ENCODE measurements at regions not wholly inside any gene's neighbourhood (a gene's known extent, or its start where the extent isn't known, plus 50 kb on each side); places are given as distances from the start of the nearest gene placed in this dataset.
A peak's percentile ranks its signal among the peaks of the same experiment; 100 is the strongest.

GRCh38 chr2:11953258-11953657 lies 206.8 kb downstream of the LPIN1 start:
- no peak for DNase-seq (ENCODE audit: low read depth)

- peak; percentile 32 for DNase-seq (ENCODE audit: low read depth)
Observed at GRCh38 chr2:11955314-11955713, 208.9 kb downstream of the LPIN1 start.

GRCh38 chr2:11955884-11956291 lies 209.5 kb downstream of the LPIN1 start:
- DNase-seq (ENCODE audit: low read depth): no peak

GRCh38 chr2:11962707-11963328 lies 216.4 kb downstream of the LPIN1 start:
- no peak for DNase-seq (ENCODE audit: low read depth)

GRCh38 chr2:11963966-11964365 lies 217.5 kb downstream of the LPIN1 start:
- DNase-seq (ENCODE audit: low read depth): no peak

- DNase-seq (ENCODE audit: low read depth): peak; percentile 10
Observed at GRCh38 chr2:11967946-11968465, 221.6 kb downstream of the LPIN1 start.

- no peak for DNase-seq (ENCODE audit: low read depth)
Observed at GRCh38 chr2:11968521-11968920, 222.1 kb downstream of the LPIN1 start.

GRCh38 chr2:11969774-11970173 lies 223.3 kb downstream of the LPIN1 start:
- no peak for DNase-seq (ENCODE audit: low read depth)

- no peak for DNase-seq (ENCODE audit: low read depth)
Observed at GRCh38 chr2:11974573-11974972, 228.1 kb downstream of the LPIN1 start.

- DNase-seq (ENCODE audit: low read depth): no peak
Observed at GRCh38 chr2:11975373-11975772, 228.9 kb downstream of the LPIN1 start.

GRCh38 chr2:11976073-11976472 lies 229.6 kb downstream of the LPIN1 start:
- no peak for DNase-seq (ENCODE audit: low read depth)

- no peak for DNase-seq (ENCODE audit: low read depth)
Observed at GRCh38 chr2:11977766-11978524, 231.5 kb downstream of the LPIN1 start.

- DNase-seq (ENCODE audit: low read depth): no peak
Observed at GRCh38 chr2:11980809-11981208, 234.4 kb downstream of the LPIN1 start.

- no peak for DNase-seq (ENCODE audit: low read depth)
Observed at GRCh38 chr2:11983401-11983800, 237.0 kb downstream of the LPIN1 start.

- DNase-seq (ENCODE audit: low read depth): no peak
Observed at GRCh38 chr2:11983870-11984269, 237.4 kb downstream of the LPIN1 start.

- no peak for DNase-seq (ENCODE audit: low read depth)
Observed at GRCh38 chr2:11984316-11985158, 238.1 kb downstream of the LPIN1 start.

GRCh38 chr2:11985817-11986566 lies 239.6 kb downstream of the LPIN1 start:
- DNase-seq (ENCODE audit: low read depth): no peak

GRCh38 chr2:11987151-11987550 lies 240.7 kb downstream of the LPIN1 start:
- no peak for DNase-seq (ENCODE audit: low read depth)

GRCh38 chr2:11988691-11989353 lies 242.4 kb downstream of the LPIN1 start:
- DNase-seq (ENCODE audit: low read depth): no peak

GRCh38 chr2:11989354-11989703 lies 242.9 kb downstream of the LPIN1 start:
- DNase-seq (ENCODE audit: low read depth): no peak

GRCh38 chr2:11990576-11990975 lies 244.1 kb downstream of the LPIN1 start:
- DNase-seq (ENCODE audit: low read depth): no peak
